Right forelimb (tissue), 1 donor: ENCODE measurements at regions not wholly inside any gene's neighbourhood (a gene's known extent, or its start where the extent isn't known, plus 50 kb on each side); places are given as distances from the start of the nearest gene placed in this dataset.
"Not testable (repeated sequence)": the region's sequence is repeated elsewhere in the genome, so short reads cannot be mapped to it uniquely, and the experiment has no call there.

Experiments
- DNase-seq: peaks from one replicate; pipeline ENCODE4 v3.0.0-alpha.2; 2018

GRCh38 chr1:208737922-208738321 lies 493.7 kb upstream of the PLXNA2 start:
- no peak for DNase-seq

- DNase-seq, result not testable (repeated sequence)
These were observed 495.5 kb upstream of the PLXNA2 start for GRCh38 chr1:208739636-208740035.

GRCh38 chr1:208741296-208741695 lies 497.1 kb upstream of the PLXNA2 start:
- no peak for DNase-seq

- DNase-seq, result no peak
These were observed 499.2 kb upstream of the PLXNA2 start for GRCh38 chr1:208743361-208743760.

- DNase-seq, result no peak
These were observed 503.8 kb upstream of the PLXNA2 start for GRCh38 chr1:208747979-208748378.

GRCh38 chr1:208748387-208749165 lies 504.4 kb upstream of the PLXNA2 start:
- DNase-seq, result no peak

DNA sequence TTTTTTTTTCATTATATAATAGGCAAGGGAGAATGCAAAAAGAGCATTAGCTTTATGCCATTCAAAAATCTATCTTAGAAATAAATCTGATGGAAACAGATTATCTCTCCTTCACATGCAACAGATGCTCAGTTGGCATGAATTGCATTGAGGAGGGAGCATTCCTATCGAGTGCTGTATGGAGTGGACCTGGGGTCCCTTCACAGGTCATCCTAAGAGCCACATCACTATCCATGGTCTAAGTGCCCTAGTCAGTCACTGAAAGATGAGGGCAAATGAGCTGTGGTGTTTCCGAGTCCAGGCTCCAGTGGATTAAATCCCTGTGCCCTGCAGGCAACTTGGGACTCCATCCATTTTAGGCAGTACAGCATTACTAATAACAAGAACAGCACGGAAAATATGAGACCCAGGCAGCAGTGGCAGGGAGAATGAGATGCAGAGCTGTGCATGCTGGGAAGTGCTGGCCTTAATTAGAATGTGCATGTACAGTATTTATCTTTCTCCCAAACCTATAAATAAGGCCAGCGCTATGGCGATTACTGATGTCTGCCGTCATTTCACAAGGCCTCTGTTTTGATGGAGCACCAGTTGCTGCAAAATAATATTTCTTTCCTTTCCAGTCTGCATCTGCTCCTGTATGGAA lies 512.3 kb upstream of the PLXNA2 start:
- DNase-seq, result no peak

DNA sequence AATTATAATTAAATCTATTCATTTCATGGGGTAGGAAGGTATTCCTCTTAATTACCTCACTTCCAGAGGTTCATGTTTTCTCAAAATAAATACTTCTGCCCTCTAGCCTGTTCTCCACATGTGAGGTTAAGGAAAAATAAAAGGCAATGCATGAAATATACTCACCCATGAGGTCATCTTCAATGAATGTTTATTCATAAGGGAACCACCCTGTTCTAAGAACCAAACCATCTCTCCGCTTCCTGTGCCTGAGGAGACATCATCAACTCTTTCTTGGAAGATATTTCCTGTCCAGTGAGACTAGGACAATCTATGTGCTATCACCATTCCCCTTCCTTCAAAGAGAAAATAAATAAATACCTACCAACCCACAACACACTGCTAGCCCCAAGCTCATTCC lies 513.7 kb upstream of the PLXNA2 start:
- DNase-seq, result no peak

- no peak for DNase-seq
These were observed 515.1 kb upstream of the PLXNA2 start for GRCh38 chr1:208759255-208759654.

DNA sequence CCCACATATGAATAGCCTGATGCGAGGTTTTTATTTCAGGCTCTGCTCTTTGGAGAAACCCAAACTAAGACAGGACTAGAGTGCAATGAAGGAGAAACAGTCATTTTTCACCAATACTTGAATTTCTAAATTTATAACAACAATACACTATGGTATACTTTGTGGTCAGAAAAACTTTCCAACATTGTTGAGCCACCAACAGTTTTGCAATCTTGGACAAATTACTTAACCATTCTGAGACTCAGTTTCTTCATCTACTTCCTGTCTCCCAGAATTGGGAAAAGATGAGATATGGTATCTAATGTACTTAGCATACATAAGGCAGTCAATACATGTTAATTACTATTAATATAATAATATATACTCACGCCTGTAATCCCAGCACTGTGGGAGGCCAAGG lies 519.8 kb upstream of the PLXNA2 start:
- DNase-seq, result no peak

GRCh38 chr1:208766832-208767231 lies 522.6 kb upstream of the PLXNA2 start:
- DNase-seq, result no peak

DNA sequence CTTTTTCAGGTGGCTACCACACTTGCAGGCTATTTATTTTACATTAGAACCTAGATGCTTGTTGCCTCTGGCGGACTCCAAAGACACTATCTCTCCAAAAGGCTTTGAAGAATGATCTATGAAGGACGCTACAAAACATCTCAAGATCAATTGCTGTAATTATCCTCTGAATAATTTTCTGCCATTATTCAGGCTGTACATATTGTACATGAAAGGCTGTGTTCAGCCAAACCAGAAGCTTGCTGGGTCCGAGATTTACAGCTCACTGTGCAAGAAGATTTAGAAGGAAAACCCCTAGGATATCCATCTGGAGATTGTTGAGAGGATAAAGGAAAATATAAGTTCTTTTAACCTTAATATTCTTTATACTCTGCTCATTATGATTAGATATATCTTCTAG lies 523.6 kb upstream of the PLXNA2 start:
- no peak for DNase-seq

- DNase-seq, result peak; percentile 44
These were observed 528.7 kb upstream of the PLXNA2 start for GRCh38 chr1:208772891-208773290.

DNA sequence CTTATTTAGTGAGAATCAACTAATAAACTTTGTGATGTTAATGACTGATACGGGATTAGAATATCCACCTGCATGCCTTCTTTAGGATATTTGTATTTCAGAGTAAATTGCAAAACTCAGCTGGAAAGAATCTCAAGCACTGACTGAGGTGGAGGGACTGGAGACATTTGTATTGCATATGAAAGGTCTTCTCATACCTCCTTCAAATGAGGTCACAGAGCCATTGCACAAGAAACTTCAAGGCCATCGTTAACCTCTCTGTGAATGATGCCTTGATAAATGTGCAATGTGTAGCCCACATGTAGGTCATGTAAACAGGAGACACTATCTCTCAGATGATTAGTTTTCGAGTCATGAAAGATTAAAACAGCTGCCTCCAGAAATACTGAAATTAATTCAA lies 531.7 kb upstream of the PLXNA2 start:
- no peak for DNase-seq

GRCh38 chr1:208778417-208778816 lies 534.2 kb upstream of the PLXNA2 start:
- DNase-seq, result no peak

GRCh38 chr1:208781391-208782045 lies 537.3 kb upstream of the PLXNA2 start:
- no peak for DNase-seq

- DNase-seq, result no peak
These were observed 538.0 kb upstream of the PLXNA2 start for GRCh38 chr1:208782186-208782585.

DNA sequence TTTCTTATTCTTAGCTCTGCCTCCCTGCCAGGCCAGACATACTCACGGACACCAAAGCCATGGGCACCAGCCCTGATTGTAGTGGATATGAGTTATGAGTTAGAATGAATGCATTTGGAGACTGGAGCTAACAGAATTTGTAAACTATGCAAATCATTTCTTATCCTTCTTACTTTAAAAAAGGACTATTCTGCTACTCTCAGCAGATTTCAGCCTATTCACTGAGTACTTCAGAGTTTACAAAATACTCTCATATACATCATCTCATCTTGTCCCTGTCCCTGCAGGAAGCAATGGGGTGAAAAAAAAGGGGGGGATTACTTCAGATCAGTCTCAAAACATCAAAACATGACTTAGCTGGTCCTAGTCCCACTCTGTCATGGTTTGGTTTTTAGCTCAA lies 541.4 kb upstream of the PLXNA2 start:
- DNase-seq, result no peak

GRCh38 chr1:208787219-208787618 lies 543.0 kb upstream of the PLXNA2 start:
- DNase-seq, result no peak

DNA sequence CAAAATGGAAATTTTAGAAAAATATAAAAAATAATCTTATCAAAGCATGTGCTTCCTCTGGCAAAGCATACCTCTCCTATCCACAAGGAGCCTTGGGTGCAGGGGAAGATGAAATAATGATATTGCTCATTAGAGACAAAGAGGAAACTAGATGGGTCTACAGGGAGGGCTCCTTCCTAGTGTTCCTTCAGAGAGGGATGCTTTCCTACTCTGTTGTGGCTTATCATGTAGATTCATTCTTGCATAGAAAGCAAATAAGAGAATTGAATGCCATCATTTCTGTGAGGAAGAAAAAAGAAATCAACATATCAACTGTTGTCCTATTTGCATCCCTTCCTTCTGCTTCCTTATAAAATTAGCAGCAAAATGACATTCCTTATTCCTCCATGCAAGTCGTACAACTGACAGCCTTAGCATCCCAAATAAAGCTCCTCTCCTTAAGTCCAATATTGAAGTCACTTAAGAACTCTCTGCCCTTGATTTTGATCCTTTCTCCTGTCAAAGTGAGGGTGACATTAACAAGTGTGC lies 543.9 kb upstream of the PLXNA2 start:
- DNase-seq, result no peak

GRCh38 chr1:208791456-208791855 lies 547.3 kb upstream of the PLXNA2 start:
- no peak for DNase-seq

GRCh38 chr1:208793861-208794345 lies 549.7 kb upstream of the PLXNA2 start:
- DNase-seq, result no peak

GRCh38 chr1:208799186-208799585 lies 555.0 kb upstream of the PLXNA2 start:
- DNase-seq, result no peak
